Esophagus muscularis mucosa (tissue), 3 donors: ENCODE measurements at regions not wholly inside any gene's neighbourhood (a gene's known extent, or its start where the extent isn't known, plus 50 kb on each side); places are given as distances from the start of the nearest gene placed in this dataset.

Source experiments
- POLR2A ChIP-seq: fragments of 450-650 bp; IDR thresholded peaks from one replicate; pipeline ENCODE4 v1.6.1; 2017; ENCODE audit warnings: antibody characterized with exemption, moderate library complexity, mild to moderate bottlenecking, low read depth
- POLR2AphosphoS5 ChIP-seq, 2 donors: sonication (generic); formaldehyde crosslinking; IDR thresholded peaks; one replicate each; pipeline ENCODE4 v1.6.1; 2017; ENCODE audit warnings: antibody characterized with exemption in 2 of 2
- TF ChIP-seq, protein P1 (sequence below), 3 experiments: fragments of 200-600 bp in 2 of 3; fragments of 450-650 bp in 1 of 3; sonication (generic) in 2 of 3; IDR thresholded peaks; one replicate each; pipeline ENCODE4 v1.5.1; 2017 to 2019; ENCODE audit warnings: antibody characterized with exemption in 3 of 3, mild to moderate bottlenecking in 2 of 3, moderate library complexity in 1 of 3

GRCh38 chr9:84146893-84147710 lies 166.5 kb downstream of the RMI1 start:
- TF ChIP-seq POLR2A (no peak), POLR2AphosphoS5 (IDR thresholded peaks at IDR 0.05) (no peak)
- TF ChIP-seq, protein P1, sequence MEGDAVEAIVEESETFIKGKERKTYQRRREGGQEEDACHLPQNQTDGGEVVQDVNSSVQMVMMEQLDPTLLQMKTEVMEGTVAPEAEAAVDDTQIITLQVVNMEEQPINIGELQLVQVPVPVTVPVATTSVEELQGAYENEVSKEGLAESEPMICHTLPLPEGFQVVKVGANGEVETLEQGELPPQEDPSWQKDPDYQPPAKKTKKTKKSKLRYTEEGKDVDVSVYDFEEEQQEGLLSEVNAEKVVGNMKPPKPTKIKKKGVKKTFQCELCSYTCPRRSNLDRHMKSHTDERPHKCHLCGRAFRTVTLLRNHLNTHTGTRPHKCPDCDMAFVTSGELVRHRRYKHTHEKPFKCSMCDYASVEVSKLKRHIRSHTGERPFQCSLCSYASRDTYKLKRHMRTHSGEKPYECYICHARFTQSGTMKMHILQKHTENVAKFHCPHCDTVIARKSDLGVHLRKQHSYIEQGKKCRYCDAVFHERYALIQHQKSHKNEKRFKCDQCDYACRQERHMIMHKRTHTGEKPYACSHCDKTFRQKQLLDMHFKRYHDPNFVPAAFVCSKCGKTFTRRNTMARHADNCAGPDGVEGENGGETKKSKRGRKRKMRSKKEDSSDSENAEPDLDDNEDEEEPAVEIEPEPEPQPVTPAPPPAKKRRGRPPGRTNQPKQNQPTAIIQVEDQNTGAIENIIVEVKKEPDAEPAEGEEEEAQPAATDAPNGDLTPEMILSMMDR (IDR thresholded peaks at IDR 0.05), result no peak
